Ovary (tissue), 7 donors: ENCODE measurements at regions not wholly inside any gene's neighbourhood (a gene's known extent, or its start where the extent isn't known, plus 50 kb on each side); places are given as distances from the start of the nearest gene placed in this dataset.

Experiments used
- DNase-seq, 5 donors: peaks; one replicate each; pipeline ENCODE4 v3.0.0-alpha.2; 2019 to 2020
- H3K27ac ChIP-seq, 2 donors: fragments of 200-600 bp; one replicate each; pipeline versions ENCODE4 v1.5.1 to v1.8.0; 2019 to 2022
- H3K27me3 ChIP-seq: fragments of 200-600 bp; one replicate; pipeline ENCODE4 v1.8.0; 2022
- H3K36me3 ChIP-seq: fragments of 200-600 bp; sonication (generic); one replicate; pipeline ENCODE4 v1.5.1; 2019
- H3K4me1 ChIP-seq: one replicate; pipeline ENCODE4 v1.8.1; 2013; ENCODE audit warnings: mild to moderate bottlenecking, moderate library complexity; ENCODE audit not compliant: insufficient read depth
- H3K4me3 ChIP-seq: fragments of 200-600 bp; sonication (generic); one replicate; pipeline ENCODE4 v1.5.1; 2017
- H3K9me3 ChIP-seq, 2 donors: fragments of 200-600 bp in 1 of 2; sonication (generic) in 1 of 2; one replicate each; pipeline versions ENCODE4 v1.5.1 to v1.8.1; 2013 to 2019; ENCODE audit warnings: mild to moderate bottlenecking in 1 of 2, moderate library complexity in 1 of 2
- CTCF ChIP-seq, 3 donors: fragments of 450-650 bp in 2 of 3; fragments of 200-600 bp in 1 of 3; IDR thresholded peaks; one replicate each; pipeline versions ENCODE4 v1.5.1 to v1.8.0; 2016 to 2022; ENCODE audit warnings: antibody characterized with exemption in 3 of 3, mild to moderate bottlenecking in 1 of 3
- EP300 ChIP-seq: sonication (generic); formaldehyde crosslinking; IDR thresholded peaks from one replicate; pipeline ENCODE4 v1.6.1; 2017; ENCODE audit warnings: antibody characterized with exemption
- POLR2A ChIP-seq: fragments of 450-650 bp; IDR thresholded peaks from one replicate; pipeline ENCODE4 v1.6.1; 2017; ENCODE audit warnings: antibody characterized with exemption, mild to moderate bottlenecking, moderate library complexity
- WGBS, 3 donors: extraction: QIAGEN DNeasy Blood & Tissue Kit in 1 of 3; methylation state at CpG; one replicate each; pipeline versions ENCODE4 v1.1.5 to v1.1.7; 2013 to 2017; 5-methylcytosine and 5-hydroxymethylcytosine counted together
- intact Hi-C, 4 donors: fragments of 100-400 bp; cut with DNase I; formaldehyde crosslinking; loops; one replicate each; pipeline versions ENCODE4 v1.11.0 to v1.15.1; 2022 to 2023
- donor health status: DM: no; HTN: no; CAD: no; lungs with moderate emphysema.
- donor health status: DM: no; HTN: no; CAD: no.
- donor health status: Bipolar disorder and iron deficiency.
- donor health status: DM: no; HTN: no; CAD: no.
- donor health status: DM: yes; HTN: yes; CAD: no.

- H3K36me3 ChIP-seq, result no peaks in the 10 kb centered on the region
- no peak for DNase-seq
- WGBS, 3 donors, result 66 to 88% (median 70%) methylated on average over 6 of the region's 6 CpGs
- no peak for TF ChIP-seq CTCF (IDR thresholded peaks at IDR 0.05)
- no peak for TF ChIP-seq EP300
- TF ChIP-seq POLR2A, result no peak
- H3K9me3 ChIP-seq, result no peaks in the 10 kb centered on the region
- no peak overlapping the region for H3K27ac ChIP-seq
- intact Hi-C loops, result no loop called here
- H3K27me3 ChIP-seq, result no peaks in the 10 kb centered on the region
- H3K4me1 ChIP-seq, result no peaks in the 10 kb centered on the region
- H3K4me3 ChIP-seq, result no peak overlapping the region
Observed at GRCh38 chr17:12603566-12603965, 62.1 kb upstream of the MYOCD start.

- no peak for DNase-seq
- intact Hi-C loops, result no loop called here
- Histone ChIP-seq H3K27me3 (no peaks in the 10 kb centered on the region), H3K27ac (no peak overlapping the region), H3K9me3 (no peaks in the 10 kb centered on the region), H3K36me3 (no peaks in the 10 kb centered on the region), H3K4me3 (no peak overlapping the region), H3K4me1 (no peaks in the 10 kb centered on the region)
- TF ChIP-seq POLR2A (no peak), EP300 (no peak), CTCF (IDR thresholded peaks at IDR 0.05) (no peak)
- WGBS, 3 donors, result 94 to 98% (median 95%) methylated on average over 5 of the region's 5 CpGs
Observed at GRCh38 chr17:12605222-12605621, 60.5 kb upstream of the MYOCD start.

GRCh38 chr17:12613566-12613965, 52.1 kb upstream of the MYOCD start:
- TF ChIP-seq EP300, result no peak
- no peak for TF ChIP-seq CTCF (IDR thresholded peaks at IDR 0.05)
- no peak for TF ChIP-seq POLR2A
- Histone ChIP-seq H3K36me3 (no peaks in the 10 kb centered on the region), H3K27ac (no peak overlapping the region), H3K27me3 (no peaks in the 10 kb centered on the region), H3K9me3 (no peaks in the 10 kb centered on the region), H3K4me1 (no peaks in the 10 kb centered on the region), H3K4me3 (no peak overlapping the region)
- intact Hi-C loops, result no loop called here
- WGBS, 3 donors, result 30 to 31% (median 31%) methylated on average over 3 of the region's 3 CpGs
- DNase-seq, result no peak
